NCI-H2107 (cell line): ENCODE measurements at regions not wholly inside any gene's neighbourhood (a gene's known extent, or its start where the extent isn't known, plus 50 kb on each side); places are given as distances from the start of the nearest gene placed in this dataset.

ENCODE experiments used
- DNase-seq: peaks from one replicate; lab custom pipeline; 2025; lab: John Stamatoyannopoulos, UW

GRCh38 chr5:5795074-5795771, 372.7 kb downstream of the ICE1 start:
- DNase-seq: no peak

GRCh38 chr5:5794118-5794560, 371.7 kb downstream of the ICE1 start:
- no peak for DNase-seq

GRCh38 chr5:5793242-5794117, 371.0 kb downstream of the ICE1 start:
- DNase-seq: no peak

- no peak for DNase-seq
Measured at GRCh38 chr5:5792106-5792505, 369.6 kb downstream of the ICE1 start.

GRCh38 chr5:5788793-5789192, 366.3 kb downstream of the ICE1 start:
- DNase-seq: no peak

GRCh38 chr5:5787373-5787772, 364.9 kb downstream of the ICE1 start:
- no peak for DNase-seq

- no peak for DNase-seq
Measured at GRCh38 chr5:5784101-5784500, 361.6 kb downstream of the ICE1 start.

GRCh38 chr5:5783021-5783420, 360.5 kb downstream of the ICE1 start:
- DNase-seq: no peak

GRCh38 chr5:5782402-5782801, 359.9 kb downstream of the ICE1 start:
- DNase-seq: no peak

GRCh38 chr5:5781335-5781734, 358.9 kb downstream of the ICE1 start:
- no peak for DNase-seq

GRCh38 chr5:5780253-5780652, 357.8 kb downstream of the ICE1 start:
- no peak for DNase-seq

- no peak for DNase-seq
Measured at GRCh38 chr5:5777013-5777412, 354.5 kb downstream of the ICE1 start.

GRCh38 chr5:5772202-5772601, 349.7 kb downstream of the ICE1 start:
- no peak for DNase-seq

- DNase-seq: no peak
Measured at GRCh38 chr5:5770825-5771224, 348.3 kb downstream of the ICE1 start.

GRCh38 chr5:5767286-5767928, 344.9 kb downstream of the ICE1 start:
- DNase-seq: no peak

GRCh38 chr5:5765066-5765850, 342.8 kb downstream of the ICE1 start:
- no peak for DNase-seq

- no peak for DNase-seq
Measured at GRCh38 chr5:5764246-5764645, 341.8 kb downstream of the ICE1 start.

- DNase-seq: no peak
Measured at GRCh38 chr5:5756762-5757161, 334.3 kb downstream of the ICE1 start.

- DNase-seq: no peak
Measured at GRCh38 chr5:5755888-5756287, 333.4 kb downstream of the ICE1 start.

- DNase-seq: no peak
Measured at GRCh38 chr5:5752844-5753243, 330.4 kb downstream of the ICE1 start.

GRCh38 chr5:5751987-5752386, 329.5 kb downstream of the ICE1 start:
- DNase-seq: no peak

- no peak for DNase-seq
Measured at GRCh38 chr5:5751498-5751897, 329.0 kb downstream of the ICE1 start.
